ENCODE measurements at regions not wholly inside any gene's neighbourhood (a gene's known extent, or its start where the extent isn't known, plus 50 kb on each side); places are given as distances from the start of the nearest gene placed in this dataset.

- Histone ChIP-seq H3K27me3 (ENCODE audit: insufficient read depth, low read depth, low read length) (no peaks in the 10 kb centered on the region), H3K9me3 (ENCODE audit: low read length) (no peaks in the 10 kb centered on the region), H3F3A (ENCODE audit: insufficient read depth, low read length, poor library complexity, severe bottlenecking) (no peaks in the 10 kb centered on the region), H3K9me2 (ENCODE audit: insufficient read depth, low read length) (no peaks in the 10 kb centered on the region), H2AFZ (ENCODE audit: low read depth, low read length) (no peak overlapping the region), H4K20me1 (ENCODE audit: insufficient read depth) (no peaks in the 10 kb centered on the region), H3K4me2 (ENCODE audit: low read length) (no peak overlapping the region), H3K79me2 (replicated peaks; ENCODE audit: insufficient read depth, low read length) (no peaks in the 10 kb centered on the region), H3K4me3 (ENCODE audit: low read length) (no peak overlapping the region), H3K27ac (ENCODE audit: low read length) (no peak overlapping the region), H3K36me3 (ENCODE audit: insufficient read depth, low read length) (no peaks in the 10 kb centered on the region), H3K9ac (ENCODE audit: low read length) (no peak overlapping the region)
- TF ChIP-seq EZH2 (IDR thresholded peaks at IDR 0.05; ENCODE audit: borderline replicate concordance, insufficient read depth, low read length, poor library complexity, severe bottlenecking) (no peak), RAD21 (conservative IDR thresholded peaks at IDR 0.05) (no peak), SMC3 (conservative IDR thresholded peaks at IDR 0.05; ENCODE audit: poor library complexity) (no peak), POLR2AphosphoS5 (IDR thresholded peaks at IDR 0.05) (no peak), EP300 (conservative IDR thresholded peaks at IDR 0.05; ENCODE audit: poor library complexity, severe bottlenecking) (no peak), MXI1 (conservative IDR thresholded peaks at IDR 0.05; ENCODE audit: poor library complexity, severe bottlenecking) (no peak), CTCF (IDR thresholded peaks at IDR 0.05; ENCODE audit: poor library complexity, severe bottlenecking) (no peak), REST (IDR thresholded peaks at IDR 0.05; ENCODE audit: borderline replicate concordance) (no peak)
Observed at GRCh38 chr14:40523123-40523522, 1083.6 kb upstream of the LRFN5 start.

DNA sequence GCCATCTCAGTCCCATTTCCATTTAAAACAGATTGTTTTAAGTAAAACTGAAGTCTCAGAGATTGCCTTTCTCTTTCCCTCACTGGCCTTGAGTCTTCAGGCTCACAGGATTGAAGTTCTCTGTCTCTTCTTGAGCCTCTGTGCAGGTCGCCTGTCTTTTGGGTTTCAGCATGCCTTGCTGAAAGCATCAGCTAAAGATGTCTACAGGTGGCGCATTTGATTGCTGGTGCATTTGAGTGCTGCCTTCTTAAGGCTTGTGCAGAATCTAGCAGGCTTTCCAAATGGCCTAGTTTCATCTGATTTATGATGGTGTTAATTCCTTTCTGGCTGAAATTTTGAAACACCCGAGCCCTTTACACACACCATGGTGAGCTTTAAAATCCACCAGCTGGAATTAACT lies 1062.2 kb upstream of the FBXO33 start:
- Histone ChIP-seq H3K36me3 (ENCODE audit: insufficient read depth, low read length) (no peaks in the 10 kb centered on the region), H3K9me2 (ENCODE audit: insufficient read depth, low read length) (no peaks in the 10 kb centered on the region), H3K9ac (ENCODE audit: low read length) (no peak overlapping the region), H3K4me2 (ENCODE audit: low read length) (no peak overlapping the region), H2AFZ (ENCODE audit: low read depth, low read length) (no peak overlapping the region), H3K9me3 (ENCODE audit: low read length) (no peaks in the 10 kb centered on the region), H3K27me3 (ENCODE audit: insufficient read depth, low read depth, low read length) (no peaks in the 10 kb centered on the region), H4K20me1 (ENCODE audit: insufficient read depth) (no peaks in the 10 kb centered on the region), H3K27ac (ENCODE audit: low read length) (no peak overlapping the region), H3F3A (ENCODE audit: insufficient read depth, low read length, poor library complexity, severe bottlenecking) (no peaks in the 10 kb centered on the region), H3K79me2 (replicated peaks; ENCODE audit: insufficient read depth, low read length) (no peaks in the 10 kb centered on the region), H3K4me3 (ENCODE audit: low read length) (no peak overlapping the region)
- TF ChIP-seq SMC3 (conservative IDR thresholded peaks at IDR 0.05; ENCODE audit: poor library complexity) (no peak), REST (IDR thresholded peaks at IDR 0.05; ENCODE audit: borderline replicate concordance) (no peak), MXI1 (conservative IDR thresholded peaks at IDR 0.05; ENCODE audit: poor library complexity, severe bottlenecking) (no peak), EZH2 (IDR thresholded peaks at IDR 0.05; ENCODE audit: borderline replicate concordance, insufficient read depth, low read length, poor library complexity, severe bottlenecking) (no peak), POLR2AphosphoS5 (IDR thresholded peaks at IDR 0.05) (no peak), TAF1 (IDR thresholded peaks at IDR 0.05; ENCODE audit: low read depth) (no peak), CTCF (IDR thresholded peaks at IDR 0.05; ENCODE audit: poor library complexity, severe bottlenecking) (no peak), RAD21 (conservative IDR thresholded peaks at IDR 0.05) (no peak), EP300 (conservative IDR thresholded peaks at IDR 0.05; ENCODE audit: poor library complexity, severe bottlenecking) (no peak)

Data from neural cell (in vitro differentiated cells).